ENCODE measurements at regions not wholly inside any gene's neighbourhood (a gene's known extent, or its start where the extent isn't known, plus 50 kb on each side); places are given as distances from the start of the nearest gene placed in this dataset.

DNA sequence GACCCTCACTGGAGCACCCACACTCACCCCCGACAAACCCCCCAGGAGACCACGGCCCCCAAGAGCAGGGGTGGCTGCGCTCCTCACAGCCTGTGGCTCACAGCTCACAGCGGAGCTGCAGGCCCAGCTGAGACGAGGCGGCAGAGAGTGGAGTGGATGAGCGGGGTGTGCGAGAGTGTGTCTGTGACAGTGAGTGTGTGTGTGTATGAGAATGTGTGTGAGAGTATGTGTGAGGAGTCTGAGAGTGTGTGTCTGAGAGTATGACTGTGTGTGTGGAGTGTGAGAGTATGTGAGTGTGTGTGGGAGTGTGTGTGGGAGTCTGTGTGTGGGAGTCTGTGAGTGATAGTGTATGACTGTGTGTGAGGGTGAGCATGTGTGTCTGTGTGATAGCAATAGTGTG is 55.3 kb upstream of the ID2 start:
- TF ChIP-seq POLR2A (IDR thresholded peaks at IDR 0.05), result no peak
- TF ChIP-seq, protein P1, sequence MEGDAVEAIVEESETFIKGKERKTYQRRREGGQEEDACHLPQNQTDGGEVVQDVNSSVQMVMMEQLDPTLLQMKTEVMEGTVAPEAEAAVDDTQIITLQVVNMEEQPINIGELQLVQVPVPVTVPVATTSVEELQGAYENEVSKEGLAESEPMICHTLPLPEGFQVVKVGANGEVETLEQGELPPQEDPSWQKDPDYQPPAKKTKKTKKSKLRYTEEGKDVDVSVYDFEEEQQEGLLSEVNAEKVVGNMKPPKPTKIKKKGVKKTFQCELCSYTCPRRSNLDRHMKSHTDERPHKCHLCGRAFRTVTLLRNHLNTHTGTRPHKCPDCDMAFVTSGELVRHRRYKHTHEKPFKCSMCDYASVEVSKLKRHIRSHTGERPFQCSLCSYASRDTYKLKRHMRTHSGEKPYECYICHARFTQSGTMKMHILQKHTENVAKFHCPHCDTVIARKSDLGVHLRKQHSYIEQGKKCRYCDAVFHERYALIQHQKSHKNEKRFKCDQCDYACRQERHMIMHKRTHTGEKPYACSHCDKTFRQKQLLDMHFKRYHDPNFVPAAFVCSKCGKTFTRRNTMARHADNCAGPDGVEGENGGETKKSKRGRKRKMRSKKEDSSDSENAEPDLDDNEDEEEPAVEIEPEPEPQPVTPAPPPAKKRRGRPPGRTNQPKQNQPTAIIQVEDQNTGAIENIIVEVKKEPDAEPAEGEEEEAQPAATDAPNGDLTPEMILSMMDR (IDR thresholded peaks at IDR 0.05), result no peak
